HG02884 (cell line): ENCODE measurements at regions not wholly inside any gene's neighbourhood (a gene's known extent, or its start where the extent isn't known, plus 50 kb on each side); places are given as distances from the start of the nearest gene placed in this dataset.

Source experiments
- ATAC-seq: cut with Tn5 transposase; IDR thresholded peaks from one replicate; pipeline ENCODE4 v1.9.1; 2021; ENCODE audit warnings: mild to moderate bottlenecking, moderate library complexity; ENCODE audit not compliant: unreplicated experiment

DNA sequence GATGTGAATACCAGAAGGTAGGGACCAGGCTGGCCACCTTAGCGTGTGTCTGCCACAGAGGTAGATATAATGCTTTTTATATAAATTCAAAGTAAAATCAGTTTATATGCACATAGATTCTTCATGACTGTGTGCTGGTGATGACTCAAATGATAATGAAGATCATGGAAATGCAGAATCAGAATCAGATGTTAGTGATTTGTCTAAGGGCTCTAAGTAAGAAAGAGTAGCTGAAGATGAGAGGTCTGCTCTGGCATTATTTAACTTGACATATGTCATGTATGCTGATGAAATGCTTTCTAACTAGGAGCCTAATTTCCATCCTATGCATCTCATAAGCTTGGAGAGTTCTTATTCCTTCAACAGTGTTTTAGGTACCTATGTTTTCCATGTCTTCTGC lies 50.3 kb upstream of the DPH6 start:
- no peak for ATAC-seq

DNA sequence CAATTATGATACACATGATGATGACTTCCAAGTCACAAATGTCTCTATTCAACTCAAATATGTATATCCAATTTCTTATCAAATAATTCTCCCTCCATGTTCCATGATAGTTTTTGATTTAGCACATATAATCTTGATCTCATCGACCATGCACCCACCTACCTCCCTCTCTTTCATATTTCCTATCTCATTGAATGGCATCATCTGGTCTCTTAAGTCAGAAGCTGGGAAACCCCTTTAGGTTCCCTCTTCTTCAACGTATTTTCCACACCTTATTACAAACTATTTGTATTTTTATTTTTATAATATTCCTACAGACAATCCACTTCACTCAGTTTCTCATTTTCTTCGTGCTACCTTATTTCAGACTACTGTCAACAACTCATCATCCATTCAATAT lies 56.9 kb upstream of the DPH6 start:
- ATAC-seq, result peak; percentile 21

DNA sequence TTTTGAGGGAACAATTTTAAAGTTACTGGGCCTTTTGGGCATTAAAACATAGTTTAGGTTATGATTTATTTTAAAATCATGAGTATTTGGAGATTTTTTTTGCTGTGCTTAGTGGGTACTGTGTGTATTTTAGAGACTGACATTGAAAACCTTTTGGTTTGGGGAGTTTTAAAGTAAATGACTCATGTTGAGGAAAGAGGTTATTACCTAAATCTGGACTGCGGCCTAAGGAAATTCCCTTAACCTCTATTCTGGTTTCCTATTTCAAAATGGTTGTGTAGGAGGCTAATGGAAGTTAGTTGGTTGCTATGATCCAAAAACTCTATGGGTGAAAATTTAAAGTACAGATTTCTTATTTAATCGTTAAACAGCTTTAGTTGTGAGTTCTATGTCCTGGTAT lies 57.3 kb upstream of the DPH6 start:
- ATAC-seq, result peak; percentile 74

DNA sequence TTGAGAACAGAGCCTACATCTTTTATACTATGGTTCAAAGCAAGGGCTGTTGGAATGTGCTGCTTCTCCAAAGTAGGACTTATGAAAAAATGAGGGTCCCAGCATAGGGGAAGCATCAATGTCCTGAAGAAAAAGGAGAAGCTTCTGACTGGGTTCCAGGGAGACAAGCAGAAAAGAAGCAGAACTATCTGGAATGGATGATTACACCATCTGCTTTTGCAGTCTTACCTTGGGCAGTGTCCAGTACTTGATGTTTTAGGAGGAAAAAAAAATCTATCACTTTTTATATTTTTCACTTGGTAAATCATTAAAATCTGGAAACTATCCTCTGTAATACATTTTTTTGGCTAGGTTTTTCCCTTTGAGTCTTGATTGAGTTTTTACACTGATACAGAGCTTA lies 57.9 kb upstream of the DPH6 start:
- ATAC-seq, result no peak

DNA sequence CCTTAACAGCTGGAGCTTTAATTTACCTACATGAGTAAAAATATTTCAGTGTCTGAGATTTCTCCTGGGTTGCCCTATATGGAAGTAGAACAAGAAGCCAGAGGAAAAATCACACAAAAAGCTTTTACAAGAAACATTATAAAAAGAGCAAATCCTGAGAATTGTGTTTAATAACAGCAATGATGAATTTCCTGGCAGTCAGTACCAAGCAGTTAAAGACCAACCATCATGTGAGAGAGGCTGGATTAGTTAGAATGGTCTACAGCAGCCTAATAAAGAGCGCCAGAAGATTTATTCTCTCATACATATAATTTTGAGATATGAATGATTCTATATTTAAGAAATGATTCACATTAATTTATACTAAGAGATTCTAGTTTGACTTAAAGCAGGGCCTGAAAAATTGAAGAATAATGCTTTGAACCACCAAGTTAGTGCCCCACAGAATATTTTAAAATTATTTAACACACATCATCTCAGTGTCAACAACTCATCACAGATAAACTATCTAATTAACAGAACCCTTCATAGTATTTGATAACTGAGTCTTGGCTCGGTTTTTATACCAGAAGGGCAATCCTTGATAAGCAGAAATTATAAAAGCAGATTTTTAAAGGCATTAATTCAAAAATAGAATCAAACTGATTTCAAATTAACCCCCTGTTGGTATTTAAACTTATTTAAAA lies 59.9 kb upstream of the DPH6 start:
- ATAC-seq, result no peak

DNA sequence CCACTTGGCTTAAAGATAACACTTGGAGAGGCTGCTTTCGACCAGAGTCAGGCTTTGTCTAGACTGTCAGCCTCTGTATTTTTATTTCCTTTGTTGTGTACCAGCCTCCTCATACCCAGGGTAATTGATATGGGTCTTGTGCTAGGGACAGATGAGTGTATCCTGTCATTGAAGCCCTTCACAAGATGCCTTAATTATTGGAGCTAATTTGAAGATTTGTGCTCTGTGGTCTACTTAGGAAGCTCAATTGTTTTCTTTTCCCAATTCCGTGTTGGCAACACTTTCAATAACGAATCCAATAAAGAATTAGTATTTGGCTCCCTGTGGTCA lies 60.5 kb upstream of the DPH6 start:
- ATAC-seq, result no peak

DNA sequence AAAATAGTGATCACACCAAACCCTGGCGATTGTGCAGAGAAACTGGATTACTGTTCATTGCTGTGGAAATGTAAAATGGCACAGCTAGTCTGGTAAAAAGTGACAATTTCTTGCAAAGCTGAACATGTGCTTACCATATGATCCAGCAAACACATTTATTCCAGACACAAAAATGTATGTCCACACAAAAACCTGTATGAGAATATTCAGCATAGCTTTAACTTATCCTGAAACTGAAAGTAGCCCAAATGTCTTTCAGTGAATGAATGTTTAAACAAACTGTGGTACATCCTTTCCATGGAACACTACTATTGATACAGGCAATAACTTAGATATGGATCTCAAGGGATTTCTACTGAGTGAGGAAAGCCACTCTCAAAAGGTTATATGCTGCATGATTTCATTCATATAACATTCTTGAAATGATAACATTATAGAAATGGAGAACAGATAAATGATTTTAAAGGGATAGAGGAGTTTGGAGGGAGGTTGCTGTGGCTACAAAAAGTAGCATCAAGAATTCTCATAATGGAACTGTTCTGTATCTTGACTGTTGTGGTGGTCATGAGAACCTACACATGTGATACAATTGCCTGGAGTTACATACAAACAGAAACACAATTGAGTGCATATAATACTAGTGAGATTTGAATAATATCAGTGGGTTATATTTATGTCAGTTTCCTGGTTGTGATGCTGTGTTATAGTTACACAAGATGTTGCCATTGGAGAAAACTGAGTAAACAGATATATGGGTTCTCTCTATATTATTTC lies 70.7 kb upstream of the DPH6 start:
- ATAC-seq, result peak; percentile 42

DNA sequence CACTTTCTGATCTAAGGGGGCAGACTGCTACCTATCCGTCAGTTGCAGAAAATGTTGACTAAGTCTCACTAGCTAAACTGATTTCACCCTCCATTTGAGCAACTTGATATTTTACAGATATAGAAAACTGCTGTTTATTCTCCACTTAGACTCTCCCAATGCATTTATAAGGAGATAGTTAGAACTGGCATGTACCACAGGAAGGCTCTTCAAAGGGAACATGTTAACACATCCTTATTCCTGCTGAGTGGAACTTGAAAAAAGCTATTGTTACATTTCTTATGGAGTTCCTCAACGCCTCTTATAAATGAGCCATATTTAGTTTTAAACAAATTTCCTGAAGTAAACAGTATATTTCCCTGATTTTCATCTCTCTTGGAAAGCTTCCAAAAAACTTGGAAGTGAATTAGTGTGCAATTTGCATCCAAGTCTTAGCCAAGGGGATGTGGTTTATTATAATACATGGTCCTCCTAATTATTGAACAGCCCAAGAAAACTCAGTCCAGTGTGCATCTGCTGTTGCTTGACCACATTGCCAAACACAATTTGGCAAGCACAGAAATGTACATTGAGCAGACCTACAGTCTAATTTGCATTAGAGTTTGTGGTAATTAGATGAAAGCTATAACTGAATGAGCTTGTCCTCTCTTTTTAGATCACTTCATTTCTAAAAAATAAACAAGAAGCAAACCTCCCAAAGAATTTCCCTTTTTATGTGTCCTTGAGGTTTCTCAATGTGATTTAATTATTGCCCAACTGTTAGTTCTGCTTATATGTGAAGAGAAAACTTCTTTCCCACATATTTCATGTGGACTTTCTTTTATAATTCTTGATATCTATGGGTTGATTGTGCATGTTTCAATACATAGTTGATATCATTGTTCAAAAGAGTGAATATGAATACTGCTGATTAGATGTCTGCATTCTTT lies 72.6 kb upstream of the DPH6 start:
- no peak for ATAC-seq

DNA sequence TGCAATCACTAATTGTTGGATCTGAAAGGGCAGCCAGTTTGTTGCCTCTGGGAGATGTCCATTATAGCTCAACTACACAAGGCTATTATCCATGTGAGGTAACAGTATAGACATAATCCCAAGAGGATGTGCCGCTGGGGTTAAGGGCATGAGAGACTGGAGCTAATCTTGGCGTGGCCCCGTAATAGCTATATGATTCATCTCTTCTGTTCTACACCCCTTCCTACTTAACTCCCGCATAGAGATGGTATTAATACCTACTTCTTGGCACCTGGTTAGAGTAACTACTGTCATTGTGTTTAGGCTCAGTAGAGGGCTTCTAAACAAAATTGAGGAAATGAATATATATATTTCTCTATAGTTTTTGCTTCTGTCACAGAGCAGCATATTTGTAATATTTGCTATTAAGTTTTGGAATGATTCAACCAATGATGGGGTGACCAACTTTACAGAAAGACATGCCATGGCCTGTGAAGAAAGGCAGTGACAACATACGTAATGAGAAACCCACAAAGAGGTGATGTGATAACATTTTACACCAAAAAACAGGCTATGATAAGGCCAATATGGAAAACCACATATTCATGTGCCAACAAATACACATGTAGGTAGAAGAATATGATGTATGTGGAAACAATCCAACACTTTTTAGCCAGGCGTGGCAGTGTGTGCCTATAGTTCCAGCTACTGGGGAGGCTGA lies 76.8 kb upstream of the DPH6 start:
- ATAC-seq, result no peak

DNA sequence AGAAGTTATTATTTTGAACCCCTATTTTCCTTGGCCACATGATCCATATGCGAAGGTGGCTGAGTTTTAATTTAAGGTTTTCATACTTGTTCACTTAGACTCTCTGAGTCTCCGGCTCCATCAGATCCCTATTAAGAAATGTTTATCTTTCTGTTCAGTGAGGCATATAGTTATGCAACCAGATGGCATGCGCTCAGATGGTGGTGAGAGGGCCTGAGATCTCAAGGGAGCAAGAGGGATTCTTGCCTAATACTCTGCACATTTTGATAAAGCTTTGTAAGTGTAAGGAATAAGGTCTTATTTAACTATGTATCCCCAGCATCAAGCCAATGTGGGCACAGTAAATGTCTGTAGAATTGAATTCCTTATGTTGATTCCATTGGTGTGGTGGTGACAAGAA lies 78.9 kb upstream of the DPH6 start:
- no peak for ATAC-seq

DNA sequence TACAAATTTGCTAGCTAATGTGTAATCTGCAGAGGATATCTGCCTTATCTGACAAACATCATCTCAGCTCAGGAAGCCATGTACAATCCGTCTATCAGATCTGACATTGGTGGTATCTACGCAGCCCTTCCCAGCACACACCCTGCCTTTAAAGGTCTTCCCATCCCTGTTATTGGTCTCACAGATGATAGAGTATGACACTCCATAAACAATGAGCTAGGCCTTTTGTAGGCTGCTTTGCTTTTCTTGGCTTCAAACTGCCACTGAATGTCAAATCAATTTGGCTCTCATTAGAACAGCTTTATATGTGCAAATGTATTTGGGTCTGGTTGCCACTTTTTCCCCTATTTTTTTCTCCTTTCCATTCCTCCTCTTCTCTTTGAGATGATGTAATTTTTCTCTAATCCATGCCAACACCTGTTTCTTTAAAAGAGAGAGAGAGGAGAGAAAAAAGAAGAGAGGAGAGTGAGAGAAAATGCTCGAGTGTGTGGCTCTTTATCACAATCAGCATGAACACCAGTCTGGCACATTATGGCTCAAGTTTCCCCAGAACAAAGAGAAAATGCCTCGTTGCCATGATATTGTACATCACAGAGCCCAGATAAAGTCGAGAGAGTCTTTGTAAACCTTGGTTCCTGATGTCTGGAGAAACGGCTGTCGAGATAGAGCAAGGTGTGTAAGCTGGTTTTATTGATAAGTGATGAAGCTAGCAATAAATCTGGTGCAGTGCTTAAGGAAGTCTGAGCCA lies 80.8 kb upstream of the DPH6 start:
- ATAC-seq, result no peak

DNA sequence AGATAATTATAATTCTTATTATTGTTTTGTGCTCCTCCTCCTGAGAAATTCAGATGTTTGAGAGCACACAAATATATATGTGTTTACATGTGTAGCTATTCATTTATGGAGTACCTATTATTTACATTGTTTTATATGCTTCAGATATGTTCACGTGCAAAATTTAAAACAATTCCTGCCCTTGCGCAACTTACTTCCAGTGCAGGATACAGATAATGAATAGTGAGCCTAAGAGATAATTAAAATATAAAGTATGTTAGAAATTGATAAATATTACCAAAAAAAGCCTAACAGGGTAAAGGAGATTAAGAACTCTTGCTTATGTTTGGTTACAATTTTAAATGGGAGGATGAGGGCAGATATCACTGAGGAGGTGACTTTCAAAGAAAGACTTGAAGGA lies 81.7 kb upstream of the DPH6 start:
- ATAC-seq, result no peak

DNA sequence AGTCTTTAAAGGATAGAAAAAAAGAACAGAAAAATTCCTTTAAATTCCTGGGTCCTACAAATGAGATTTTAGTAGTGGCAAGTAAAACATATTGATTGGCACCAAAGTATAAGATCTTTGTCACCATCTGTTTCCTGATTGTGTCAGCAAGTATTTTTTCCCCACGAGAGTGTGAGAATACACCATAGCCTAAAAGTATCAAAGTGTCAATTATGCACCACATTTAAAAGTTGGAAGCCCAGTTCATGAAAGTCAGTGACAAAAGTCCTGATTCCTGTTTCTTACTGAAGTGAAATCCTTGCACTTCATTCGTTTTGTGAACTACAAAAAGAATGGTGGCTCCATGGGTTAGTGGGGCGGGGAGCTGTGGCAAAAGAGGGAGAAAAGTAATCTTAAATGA lies 83.8 kb upstream of the DPH6 start:
- ATAC-seq, result no peak

DNA sequence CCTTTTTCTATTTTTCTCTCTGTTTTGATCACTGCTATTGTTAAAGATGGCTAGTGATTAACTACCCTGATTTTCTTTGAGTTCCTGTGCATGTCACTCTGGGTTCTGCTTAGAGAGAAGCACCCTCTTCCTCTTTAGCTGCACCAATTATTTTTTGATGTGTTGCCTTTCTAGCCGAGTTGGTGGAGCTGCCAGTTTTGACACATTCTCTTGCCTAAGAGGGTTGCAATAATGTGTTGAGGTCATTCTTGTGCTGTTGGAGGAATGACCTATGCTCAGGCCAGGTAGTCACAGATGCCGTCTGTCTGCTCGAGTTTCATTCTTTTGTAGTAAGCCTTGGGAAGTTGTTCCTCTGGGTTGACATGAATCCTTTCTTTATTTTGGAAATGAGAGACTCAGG lies 84.6 kb upstream of the DPH6 start:
- no peak for ATAC-seq

DNA sequence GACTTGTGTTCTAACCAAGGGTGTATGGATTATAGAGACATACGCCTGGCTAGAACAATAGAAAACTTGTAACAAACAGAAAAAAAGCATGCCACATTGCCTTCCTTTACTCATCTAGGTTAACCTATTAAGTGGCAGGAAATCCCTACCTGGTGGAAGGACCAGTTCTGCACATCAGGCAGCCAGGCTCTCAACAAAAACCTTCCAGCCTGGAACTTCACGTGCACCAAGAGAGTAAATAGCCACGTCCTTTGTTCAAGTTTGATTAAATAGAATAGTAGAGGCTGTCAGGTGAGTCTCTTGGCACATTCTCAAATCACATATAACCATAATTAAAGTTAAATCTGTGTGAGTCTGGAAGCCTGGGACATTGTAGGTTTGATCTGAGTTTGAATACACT lies 85.0 kb upstream of the DPH6 start:
- no peak for ATAC-seq

DNA sequence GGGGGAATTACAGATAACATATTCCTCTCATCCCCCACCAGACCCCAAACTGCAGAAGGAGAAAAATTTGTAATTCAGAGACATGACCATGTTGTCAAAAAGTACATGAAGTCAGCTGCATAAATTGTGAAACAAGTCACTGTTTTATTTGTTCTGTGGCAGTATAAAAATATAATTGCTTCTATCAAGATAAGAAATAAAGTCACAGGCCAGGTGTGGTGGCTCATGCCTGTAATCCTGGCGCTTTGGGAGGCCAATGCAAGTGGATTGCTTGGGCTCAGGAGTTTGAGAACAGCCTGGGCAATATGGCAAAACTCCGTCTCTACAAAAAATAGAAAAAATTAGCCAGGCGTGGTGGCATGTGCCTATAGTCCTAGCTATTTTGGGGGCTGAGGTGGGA lies 87.7 kb upstream of the DPH6 start:
- no peak for ATAC-seq

DNA sequence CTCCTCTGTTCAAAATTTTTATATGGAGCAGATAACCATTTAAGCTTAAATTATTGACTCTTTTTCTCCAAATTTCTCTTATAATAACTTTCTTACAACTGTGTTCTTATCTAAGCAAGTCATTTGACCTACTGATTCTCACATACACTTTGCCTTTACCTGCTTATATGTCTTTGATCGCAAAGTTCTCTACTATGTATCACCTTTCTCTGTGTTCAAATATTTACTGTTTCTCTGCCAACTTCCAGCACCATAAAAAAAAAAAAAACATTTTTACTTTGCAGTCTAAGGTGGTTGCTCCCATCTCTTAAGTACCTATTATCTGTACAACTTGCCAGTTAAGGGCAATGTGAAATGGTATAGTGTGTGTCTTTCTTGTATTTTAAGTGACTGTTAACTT lies 100.8 kb upstream of the DPH6 start:
- no peak for ATAC-seq

DNA sequence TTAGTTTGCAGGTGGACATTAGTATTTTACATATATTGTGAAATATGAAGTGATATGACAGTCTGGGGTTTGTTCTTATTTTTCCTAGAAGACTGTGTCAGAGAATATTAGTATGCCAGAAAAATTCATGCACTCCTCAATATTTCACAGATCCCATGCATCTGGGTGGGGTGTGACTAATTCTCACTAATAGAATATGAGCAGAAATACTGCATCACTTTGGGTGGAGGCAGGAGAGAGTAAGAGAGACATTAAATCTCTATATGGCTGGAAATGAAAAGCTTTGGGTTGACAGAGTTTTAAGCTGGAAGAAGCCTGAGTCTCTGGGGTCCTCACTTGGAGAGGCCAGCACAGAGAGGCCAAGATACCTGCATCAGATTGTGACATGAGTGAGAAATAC lies 101.3 kb upstream of the DPH6 start:
- no peak for ATAC-seq

DNA sequence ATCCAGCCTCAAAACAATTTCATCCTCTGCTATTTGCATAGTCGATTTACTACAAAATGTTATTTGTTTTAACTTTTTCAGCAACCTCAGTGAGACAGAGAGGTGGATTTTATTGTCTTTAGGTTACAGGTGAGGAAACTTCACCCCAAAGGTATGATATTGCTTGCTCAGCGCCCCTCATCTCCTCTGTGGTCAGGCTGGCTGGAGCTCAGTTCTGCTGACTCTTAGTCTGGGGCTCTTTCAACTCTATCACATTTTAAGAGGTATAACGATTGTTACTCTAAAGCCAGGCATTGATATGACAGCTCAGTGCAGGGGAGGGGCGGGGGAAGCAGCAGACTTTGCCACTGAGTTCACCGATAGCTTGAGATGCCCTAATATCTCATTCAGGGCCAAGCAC lies 103.0 kb upstream of the DPH6 start:
- no peak for ATAC-seq

DNA sequence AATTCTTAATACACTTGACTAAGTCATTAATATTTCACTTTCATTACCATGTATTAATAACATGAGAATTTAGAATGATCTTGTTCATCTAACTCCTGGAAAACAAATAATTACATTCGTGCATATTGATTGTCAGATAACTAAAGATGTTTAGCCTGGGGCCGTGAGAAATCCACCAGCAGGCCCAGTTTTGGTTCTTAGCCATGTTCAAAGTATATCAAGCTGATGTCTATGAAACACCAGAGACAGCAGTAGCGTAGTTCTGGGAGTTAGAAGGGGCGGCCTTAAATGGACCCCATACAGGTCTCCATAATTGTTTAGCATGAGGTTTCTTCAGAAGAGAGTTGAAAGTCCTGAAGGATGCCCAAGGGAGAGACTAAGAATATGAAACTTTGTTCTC lies 103.6 kb upstream of the DPH6 start:
- no peak for ATAC-seq

DNA sequence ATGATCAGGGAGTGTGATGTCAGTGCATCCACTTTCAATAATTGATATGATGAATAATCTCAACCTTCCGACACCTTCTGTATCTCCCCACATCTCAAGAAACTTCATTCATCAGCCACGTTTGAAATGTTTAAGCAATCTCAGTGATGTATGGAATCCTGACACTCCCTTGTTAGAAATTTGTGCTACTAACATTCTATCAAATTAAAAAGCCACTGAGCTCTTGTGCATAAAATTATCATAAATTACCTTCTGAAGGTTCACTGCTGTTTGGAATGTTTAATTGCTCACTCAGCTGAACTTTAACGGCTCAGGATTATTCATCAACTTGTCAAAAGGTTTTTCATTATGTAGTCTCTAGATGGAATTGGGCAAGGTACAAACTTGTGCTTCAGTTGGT lies 108.4 kb upstream of the DPH6 start:
- ATAC-seq, result no peak
